ENCODE measurements at regions not wholly inside any gene's neighbourhood (a gene's known extent, or its start where the extent isn't known, plus 50 kb on each side); places are given as distances from the start of the nearest gene placed in this dataset.
A peak's percentile ranks its signal among the peaks of the same experiment; 100 is the strongest.

- H3K4me3 ChIP-seq (ENCODE audit: low read length), result no peak overlapping the region
- DNase-seq (ENCODE audit: low read depth), result peak; percentile 48
- TF ChIP-seq, protein P1, sequence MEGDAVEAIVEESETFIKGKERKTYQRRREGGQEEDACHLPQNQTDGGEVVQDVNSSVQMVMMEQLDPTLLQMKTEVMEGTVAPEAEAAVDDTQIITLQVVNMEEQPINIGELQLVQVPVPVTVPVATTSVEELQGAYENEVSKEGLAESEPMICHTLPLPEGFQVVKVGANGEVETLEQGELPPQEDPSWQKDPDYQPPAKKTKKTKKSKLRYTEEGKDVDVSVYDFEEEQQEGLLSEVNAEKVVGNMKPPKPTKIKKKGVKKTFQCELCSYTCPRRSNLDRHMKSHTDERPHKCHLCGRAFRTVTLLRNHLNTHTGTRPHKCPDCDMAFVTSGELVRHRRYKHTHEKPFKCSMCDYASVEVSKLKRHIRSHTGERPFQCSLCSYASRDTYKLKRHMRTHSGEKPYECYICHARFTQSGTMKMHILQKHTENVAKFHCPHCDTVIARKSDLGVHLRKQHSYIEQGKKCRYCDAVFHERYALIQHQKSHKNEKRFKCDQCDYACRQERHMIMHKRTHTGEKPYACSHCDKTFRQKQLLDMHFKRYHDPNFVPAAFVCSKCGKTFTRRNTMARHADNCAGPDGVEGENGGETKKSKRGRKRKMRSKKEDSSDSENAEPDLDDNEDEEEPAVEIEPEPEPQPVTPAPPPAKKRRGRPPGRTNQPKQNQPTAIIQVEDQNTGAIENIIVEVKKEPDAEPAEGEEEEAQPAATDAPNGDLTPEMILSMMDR (conservative IDR thresholded peaks at IDR 0.05; ENCODE audit: low read length), result no peak
Measured at GRCh38 chr6:56758120-56758519, 115.4 kb upstream of the DST start.

DNA sequence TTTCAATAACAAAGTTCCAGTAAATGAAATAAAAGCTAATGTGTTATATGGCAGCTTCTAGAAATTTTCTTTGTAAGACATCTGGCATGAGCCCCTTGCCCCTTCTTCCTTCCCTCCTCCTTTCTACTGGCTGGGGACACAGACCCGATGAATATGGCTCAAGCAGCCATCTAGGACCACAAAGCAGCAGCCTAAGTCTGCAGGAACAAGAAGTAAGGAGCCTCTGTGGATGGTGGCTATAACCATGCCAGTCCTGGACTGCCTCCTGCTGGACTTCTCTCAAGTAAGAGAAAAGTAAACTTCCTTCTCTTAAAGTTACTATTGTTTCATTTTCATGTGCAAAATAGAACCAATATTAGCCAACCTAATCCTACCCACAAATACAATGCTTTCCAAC, 114.9 kb upstream of the DST start:
- TF ChIP-seq, protein P1 (conservative IDR thresholded peaks at IDR 0.05; ENCODE audit: low read length), result peak; percentile 40
- peak; percentile 50 for DNase-seq (ENCODE audit: low read depth)
- H3K4me3 ChIP-seq (ENCODE audit: low read length), result no peak overlapping the region

DNA sequence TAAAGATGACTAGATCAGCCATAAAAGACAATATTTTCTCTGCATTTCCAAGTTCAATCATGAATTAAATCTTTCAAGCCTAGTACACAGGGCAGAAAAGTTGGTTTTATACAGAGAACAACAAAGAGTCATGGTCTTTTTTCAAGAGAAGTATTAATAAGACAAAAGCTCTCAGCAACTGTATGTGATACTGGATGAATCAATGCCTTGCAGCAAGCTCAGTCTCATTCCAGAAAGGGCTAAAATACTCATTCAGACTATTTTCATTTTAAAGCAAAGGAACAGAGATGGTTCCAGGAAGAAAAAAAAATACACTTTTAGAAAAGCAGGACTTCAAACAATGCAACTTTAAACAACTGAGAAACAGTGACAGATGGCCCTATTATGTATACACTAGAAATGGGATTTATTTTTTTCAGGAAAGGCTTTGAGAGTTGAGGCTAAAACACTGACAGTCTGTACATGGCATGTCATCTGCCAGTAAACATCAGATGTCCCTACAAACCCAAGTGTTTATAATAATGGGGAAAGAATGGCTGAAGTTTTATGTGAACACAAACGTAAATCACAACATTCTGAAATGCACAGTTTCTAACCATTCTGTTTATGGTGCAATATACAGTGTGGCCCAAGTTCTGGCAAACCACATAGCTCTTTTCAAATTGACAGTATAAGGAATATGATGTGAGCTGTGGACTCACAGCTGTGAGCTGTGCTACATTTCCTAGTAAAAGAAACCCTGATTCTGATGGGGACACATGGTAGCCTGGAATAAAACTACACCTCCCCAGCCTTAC, 114.3 kb upstream of the DST start:
- no peak overlapping the region for H3K4me3 ChIP-seq (ENCODE audit: low read length)
- TF ChIP-seq, protein P1 (conservative IDR thresholded peaks at IDR 0.05; ENCODE audit: low read length), result no peak
- DNase-seq (ENCODE audit: low read depth), result no peak

GRCh38 chr6:56756219-56756789, 113.6 kb upstream of the DST start:
- no peak overlapping the region for H3K4me3 ChIP-seq (ENCODE audit: low read length)
- TF ChIP-seq, protein P1 (conservative IDR thresholded peaks at IDR 0.05; ENCODE audit: low read length), result no peak
- no peak for DNase-seq (ENCODE audit: low read depth)

- TF ChIP-seq, protein P1 (conservative IDR thresholded peaks at IDR 0.05; ENCODE audit: low read length), result no peak
- H3K4me3 ChIP-seq (ENCODE audit: low read length), result no peak overlapping the region
- DNase-seq (ENCODE audit: low read depth), result no peak
Measured at GRCh38 chr6:56755040-56755439, 112.4 kb upstream of the DST start.

GRCh38 chr6:56753811-56754210, 111.1 kb upstream of the DST start:
- no peak overlapping the region for H3K4me3 ChIP-seq (ENCODE audit: low read length)
- TF ChIP-seq, protein P1 (conservative IDR thresholded peaks at IDR 0.05; ENCODE audit: low read length), result no peak
- no peak for DNase-seq (ENCODE audit: low read depth)

- TF ChIP-seq, protein P1 (conservative IDR thresholded peaks at IDR 0.05; ENCODE audit: low read length), result no peak
- no peak for DNase-seq (ENCODE audit: low read depth)
- no peak overlapping the region for H3K4me3 ChIP-seq (ENCODE audit: low read length)
Measured at GRCh38 chr6:56752534-56752933, 109.8 kb upstream of the DST start.
